ENCODE measurements at regions not wholly inside any gene's neighbourhood (a gene's known extent, or its start where the extent isn't known, plus 50 kb on each side); places are given as distances from the start of the nearest gene placed in this dataset.

DNA sequence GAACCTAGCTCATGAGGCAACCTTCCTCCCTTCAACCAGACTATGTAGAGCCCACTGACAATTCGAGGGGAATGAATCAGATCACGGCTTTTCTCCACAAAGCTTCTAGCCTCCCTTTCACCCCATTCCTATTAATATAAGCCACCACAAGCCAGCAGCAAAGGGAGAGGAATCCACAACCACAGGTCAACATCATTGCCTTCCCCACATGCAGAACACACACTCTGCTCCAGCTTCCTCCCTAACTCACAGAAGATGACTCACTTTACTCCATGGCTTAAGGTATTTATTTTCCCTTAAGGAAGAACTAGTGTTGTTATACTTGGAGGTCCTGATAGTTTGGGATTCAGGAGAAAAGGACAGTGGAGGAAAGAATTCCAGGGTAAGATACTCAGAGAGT lies 272.2 kb downstream of the C1D start:
- no peaks in the 10 kb centered on the region for H3K9me3 Mint-ChIP-seq
- H3K27me3 Mint-ChIP-seq, result no peaks in the 10 kb centered on the region
- H3K27ac Mint-ChIP-seq, result no peak overlapping the region
- no peak overlapping the region for H3K4me3 Mint-ChIP-seq
- CTCF ChIA-PET, result no interaction called here
- no peaks in the 10 kb centered on the region for H3K4me1 Mint-ChIP-seq
- DNase-seq, result no peak
- POLR2A ChIA-PET, result no interaction called here
- H3K36me3 Mint-ChIP-seq (ENCODE audit: low read depth), result no peaks in the 10 kb centered on the region

DNA sequence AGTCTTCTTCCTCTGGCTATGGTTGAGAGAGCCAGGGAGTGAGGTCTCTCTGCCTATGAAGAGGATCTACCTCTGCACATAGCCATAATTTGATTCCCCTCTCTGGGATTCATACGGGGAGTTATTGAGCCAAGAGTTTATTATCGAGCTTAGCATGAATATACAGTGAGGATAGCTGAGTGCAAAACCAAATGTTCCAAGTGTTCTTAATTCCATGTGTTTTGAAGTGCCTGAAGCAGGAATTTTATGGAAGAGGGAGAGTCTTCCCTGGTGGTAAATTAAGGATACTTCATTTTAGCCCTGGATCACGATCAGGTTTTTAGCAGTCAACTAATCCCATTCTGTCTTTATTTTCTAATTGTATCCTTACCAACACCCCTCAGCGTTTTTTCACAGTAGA lies 270.6 kb downstream of the C1D start:
- no peak for DNase-seq
- no peaks in the 10 kb centered on the region for H3K9me3 Mint-ChIP-seq
- ChIA-PET CTCF (no interaction called here), POLR2A (no interaction called here)
- no peaks in the 10 kb centered on the region for H3K4me1 Mint-ChIP-seq
- no peak overlapping the region for H3K4me3 Mint-ChIP-seq
- no peak overlapping the region for H3K27ac Mint-ChIP-seq
- no peaks in the 10 kb centered on the region for H3K36me3 Mint-ChIP-seq (ENCODE audit: low read depth)
- H3K27me3 Mint-ChIP-seq, result no peaks in the 10 kb centered on the region

DNA sequence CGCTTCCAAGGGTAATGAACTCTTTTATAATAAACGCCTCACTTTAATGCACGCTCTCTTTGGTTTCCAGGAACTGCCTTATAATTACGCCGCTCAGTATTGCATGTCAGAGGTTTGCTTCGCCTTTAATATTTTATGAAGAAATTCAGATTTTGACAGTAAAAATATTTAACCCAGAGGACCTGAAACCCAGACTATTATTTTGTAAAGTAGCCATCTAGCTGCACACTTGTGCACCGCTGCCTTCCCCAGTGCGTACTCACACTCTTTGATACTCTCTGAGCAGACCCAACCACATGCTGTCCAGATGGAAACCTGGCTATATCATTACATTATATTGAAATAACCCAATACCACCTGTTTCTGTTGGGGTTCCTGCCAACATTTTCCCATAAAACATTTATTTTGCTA lies 270.1 kb downstream of the C1D start:
- H3K36me3 Mint-ChIP-seq (ENCODE audit: low read depth), result no peaks in the 10 kb centered on the region
- peaks cover 2% of the 10 kb centered on the region for H3K27me3 Mint-ChIP-seq
- H3K4me1 Mint-ChIP-seq, result no peaks in the 10 kb centered on the region
- ChIA-PET POLR2A (no interaction called here), CTCF (no interaction called here)
- no peak overlapping the region for H3K4me3 Mint-ChIP-seq
- DNase-seq, result no peak
- no peak overlapping the region for H3K27ac Mint-ChIP-seq
- H3K9me3 Mint-ChIP-seq, result no peaks in the 10 kb centered on the region

DNA sequence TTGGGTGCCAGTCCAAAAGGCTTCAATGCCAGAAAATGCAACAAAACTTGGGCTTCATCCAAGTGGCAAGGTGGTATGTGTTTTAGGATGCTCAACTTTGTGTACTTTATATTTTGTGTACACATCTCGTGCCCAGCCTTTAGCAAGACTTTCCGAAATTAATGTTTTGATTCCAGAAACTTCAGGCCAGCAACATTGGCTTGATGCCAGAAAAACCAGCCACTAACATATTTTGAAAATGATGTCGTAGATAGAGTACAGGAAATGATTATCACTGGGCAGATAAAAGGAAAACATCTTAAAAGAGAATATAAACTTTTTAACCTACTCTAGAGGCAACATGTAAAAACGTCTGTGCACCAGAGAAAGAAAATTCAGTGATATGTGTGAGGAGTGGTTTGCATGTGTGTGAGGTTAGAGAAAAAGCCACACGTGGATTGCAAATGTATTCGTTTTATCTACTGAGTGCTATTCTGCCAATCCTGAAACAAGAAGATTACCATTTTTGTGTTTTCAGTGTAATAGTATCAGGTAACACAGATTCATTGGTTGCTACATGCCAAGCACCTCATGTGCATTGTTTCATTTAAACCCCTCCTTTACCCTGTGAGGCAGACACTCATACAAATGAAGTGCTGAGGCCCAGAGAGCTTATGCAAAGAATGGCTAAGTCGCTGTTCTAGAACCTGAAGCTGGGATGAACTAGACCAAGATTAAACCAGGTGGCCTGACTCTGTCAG lies 264.8 kb downstream of the C1D start:
- no peak for DNase-seq
- H3K36me3 Mint-ChIP-seq (ENCODE audit: low read depth), result no peaks in the 10 kb centered on the region
- no peak overlapping the region for H3K27ac Mint-ChIP-seq
- no peak overlapping the region for H3K4me3 Mint-ChIP-seq
- H3K4me1 Mint-ChIP-seq, result no peaks in the 10 kb centered on the region
- peaks cover 2% of the 10 kb centered on the region for H3K27me3 Mint-ChIP-seq
- CTCF ChIA-PET, result no interaction called here
- POLR2A ChIA-PET, result no interaction called here
- no peaks in the 10 kb centered on the region for H3K9me3 Mint-ChIP-seq

DNA sequence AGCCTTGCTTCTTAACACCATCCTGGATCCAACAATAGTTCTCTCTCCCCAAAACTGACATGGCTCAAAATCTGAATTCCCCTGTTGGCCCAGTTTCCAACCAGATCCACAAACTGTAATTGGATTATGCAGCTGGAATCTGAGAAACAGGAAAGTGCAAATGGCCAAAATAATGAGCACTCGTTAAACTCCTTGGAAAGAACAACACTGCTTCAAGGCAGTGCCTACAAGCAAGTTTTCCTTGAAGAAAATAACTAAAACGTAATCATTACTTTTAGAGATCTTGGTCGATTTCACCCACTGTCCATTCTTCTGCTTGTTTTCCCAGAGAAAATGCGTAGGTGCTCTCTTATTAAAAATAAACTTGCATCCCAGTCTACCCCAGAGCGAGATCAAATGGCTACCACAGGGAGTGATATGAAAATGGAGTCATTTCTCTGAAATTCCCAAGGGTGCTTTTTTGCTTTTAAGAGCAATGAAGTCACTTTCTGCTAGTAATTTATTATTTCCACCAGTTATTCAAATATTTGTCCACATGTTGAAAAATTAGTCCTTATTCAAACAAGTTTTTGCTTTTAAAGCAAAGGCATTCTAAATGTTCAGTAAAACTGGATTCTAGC lies 264.2 kb downstream of the C1D start:
- no peak for DNase-seq
- peaks cover 2% of the 10 kb centered on the region for H3K27me3 Mint-ChIP-seq
- no peak overlapping the region for H3K27ac Mint-ChIP-seq
- ChIA-PET POLR2A (no interaction called here), CTCF (no interaction called here)
- H3K4me1 Mint-ChIP-seq, result no peaks in the 10 kb centered on the region
- no peak overlapping the region for H3K4me3 Mint-ChIP-seq
- no peaks in the 10 kb centered on the region for H3K36me3 Mint-ChIP-seq (ENCODE audit: low read depth)
- no peaks in the 10 kb centered on the region for H3K9me3 Mint-ChIP-seq

DNA sequence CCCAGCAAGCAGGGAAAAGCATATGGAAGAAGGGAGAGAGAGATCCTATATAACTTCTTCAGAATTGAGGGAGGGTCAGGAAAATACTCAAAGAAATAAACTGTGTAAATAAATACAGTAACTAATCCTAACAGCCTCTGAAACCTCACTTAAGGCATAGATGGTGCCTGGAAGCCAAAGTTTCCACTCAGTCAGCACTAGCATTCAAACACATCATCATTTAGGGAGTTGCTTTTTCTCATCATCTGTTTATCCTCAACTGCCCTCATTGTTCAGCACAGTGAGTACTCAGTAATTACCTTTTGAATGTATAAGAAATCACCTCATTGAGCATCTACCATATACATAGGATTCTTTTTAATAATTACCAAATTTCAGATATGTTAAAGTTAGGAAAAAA lies 262.9 kb downstream of the C1D start:
- H3K4me3 Mint-ChIP-seq, result no peak overlapping the region
- H3K9me3 Mint-ChIP-seq, result no peaks in the 10 kb centered on the region
- H3K27me3 Mint-ChIP-seq, result peaks cover 2% of the 10 kb centered on the region
- POLR2A ChIA-PET, result no interaction called here
- no peaks in the 10 kb centered on the region for H3K4me1 Mint-ChIP-seq
- DNase-seq, result no peak
- no peak overlapping the region for H3K27ac Mint-ChIP-seq
- no peaks in the 10 kb centered on the region for H3K36me3 Mint-ChIP-seq (ENCODE audit: low read depth)
- CTCF ChIA-PET, result no interaction called here

DNA sequence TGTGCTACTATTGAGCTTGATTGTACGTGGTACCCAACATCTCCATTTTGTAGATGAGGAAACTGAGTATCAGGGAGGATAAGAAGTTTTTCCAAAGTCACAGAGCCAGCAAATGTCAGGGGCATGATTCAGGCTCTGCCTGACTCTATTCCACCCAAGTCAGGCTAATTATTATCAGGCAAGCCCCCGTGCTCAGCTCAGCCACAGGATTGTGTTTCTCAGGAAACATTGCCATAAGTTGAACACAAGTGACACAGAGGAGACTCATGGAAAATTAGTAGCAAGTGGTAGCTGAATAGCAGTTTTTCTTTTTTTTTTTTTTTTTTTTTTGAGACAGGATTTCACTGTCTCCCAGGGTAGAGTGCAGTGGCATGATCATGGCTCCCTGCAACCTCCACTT lies 260.5 kb downstream of the C1D start:
- Mint-ChIP-seq H3K4me3 (no peak overlapping the region), H3K27ac (no peak overlapping the region), H3K9me3 (no peaks in the 10 kb centered on the region), H3K27me3 (peaks cover 2% of the 10 kb centered on the region), H3K36me3 (ENCODE audit: low read depth) (no peaks in the 10 kb centered on the region), H3K4me1 (no peaks in the 10 kb centered on the region)
- no peak for DNase-seq
- ChIA-PET CTCF (no interaction called here), POLR2A (no interaction called here)

DNA sequence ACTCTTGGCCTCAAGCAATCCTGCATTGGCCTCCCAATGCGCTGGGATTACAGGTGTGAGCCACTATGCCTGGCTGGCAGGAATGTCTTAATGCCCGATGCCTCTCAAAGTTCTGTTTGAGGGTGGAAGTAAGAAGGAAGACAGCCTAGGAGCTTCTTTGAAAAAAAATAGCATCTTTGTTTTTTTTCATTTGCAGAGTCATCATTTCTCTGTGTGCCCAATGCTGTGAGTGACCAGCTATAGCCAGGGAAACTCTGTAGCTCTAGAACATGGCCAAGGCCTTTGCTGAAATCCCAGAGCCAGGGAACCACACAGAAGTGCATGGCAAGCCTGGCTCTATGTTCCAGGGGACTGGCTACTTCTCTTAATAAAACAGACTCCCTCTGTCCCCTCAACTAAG lies 260.0 kb downstream of the C1D start:
- no peaks in the 10 kb centered on the region for H3K4me1 Mint-ChIP-seq
- no peaks in the 10 kb centered on the region for H3K36me3 Mint-ChIP-seq (ENCODE audit: low read depth)
- no peak for DNase-seq
- no peaks in the 10 kb centered on the region for H3K9me3 Mint-ChIP-seq
- POLR2A ChIA-PET, result no interaction called here
- H3K27ac Mint-ChIP-seq, result no peak overlapping the region
- H3K4me3 Mint-ChIP-seq, result no peak overlapping the region
- no peaks in the 10 kb centered on the region for H3K27me3 Mint-ChIP-seq
- CTCF ChIA-PET, result no interaction called here

DNA sequence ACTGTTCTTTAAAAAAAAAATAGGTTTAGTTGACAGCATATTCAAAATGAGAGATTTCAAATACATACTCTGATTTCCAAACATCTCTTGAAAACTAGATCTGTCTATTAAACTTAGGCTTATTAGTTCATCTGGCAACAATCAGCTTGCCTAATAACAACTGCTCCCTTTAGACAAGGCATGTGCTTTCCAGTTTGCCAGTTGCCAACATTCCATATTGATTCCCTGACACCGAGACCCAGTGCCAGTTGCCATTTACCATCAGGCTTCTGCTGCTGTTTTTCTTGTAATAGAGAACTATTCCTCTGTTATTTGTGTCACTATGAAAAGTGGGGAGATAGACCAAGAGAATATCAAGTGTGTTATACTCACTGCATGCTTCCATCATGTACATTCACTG lies 256.0 kb downstream of the C1D start:
- CTCF ChIA-PET, result no interaction called here
- no peak for DNase-seq
- no peak overlapping the region for H3K4me3 Mint-ChIP-seq
- H3K36me3 Mint-ChIP-seq (ENCODE audit: low read depth), result no peaks in the 10 kb centered on the region
- H3K27me3 Mint-ChIP-seq, result no peaks in the 10 kb centered on the region
- H3K4me1 Mint-ChIP-seq, result no peaks in the 10 kb centered on the region
- no peak overlapping the region for H3K27ac Mint-ChIP-seq
- POLR2A ChIA-PET, result no interaction called here
- H3K9me3 Mint-ChIP-seq, result no peaks in the 10 kb centered on the region

DNA sequence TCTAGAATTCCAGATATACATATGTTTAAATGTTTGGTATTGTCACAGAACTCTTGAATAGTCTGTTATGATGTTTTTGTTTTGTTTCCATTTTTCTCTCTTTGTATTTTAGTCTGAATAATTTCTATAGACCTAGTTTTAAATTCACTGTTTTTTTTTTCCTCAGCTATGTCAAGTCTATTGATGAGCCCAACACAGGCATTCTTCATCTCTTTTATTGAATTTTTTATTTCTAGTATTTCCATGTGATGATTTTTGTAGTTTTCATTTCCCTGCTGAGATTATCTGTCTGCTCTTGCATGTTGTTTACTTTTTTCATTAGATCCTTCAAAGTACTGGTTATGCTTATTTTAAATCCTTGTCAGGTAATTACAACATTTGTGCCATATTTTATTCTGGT lies 254.7 kb downstream of the C1D start:
- DNase-seq, result no peak
- no peaks in the 10 kb centered on the region for H3K9me3 Mint-ChIP-seq
- no peak overlapping the region for H3K27ac Mint-ChIP-seq
- ChIA-PET POLR2A (no interaction called here), CTCF (no interaction called here)
- H3K27me3 Mint-ChIP-seq, result no peaks in the 10 kb centered on the region
- no peaks in the 10 kb centered on the region for H3K36me3 Mint-ChIP-seq (ENCODE audit: low read depth)
- H3K4me3 Mint-ChIP-seq, result no peak overlapping the region
- no peaks in the 10 kb centered on the region for H3K4me1 Mint-ChIP-seq

DNA sequence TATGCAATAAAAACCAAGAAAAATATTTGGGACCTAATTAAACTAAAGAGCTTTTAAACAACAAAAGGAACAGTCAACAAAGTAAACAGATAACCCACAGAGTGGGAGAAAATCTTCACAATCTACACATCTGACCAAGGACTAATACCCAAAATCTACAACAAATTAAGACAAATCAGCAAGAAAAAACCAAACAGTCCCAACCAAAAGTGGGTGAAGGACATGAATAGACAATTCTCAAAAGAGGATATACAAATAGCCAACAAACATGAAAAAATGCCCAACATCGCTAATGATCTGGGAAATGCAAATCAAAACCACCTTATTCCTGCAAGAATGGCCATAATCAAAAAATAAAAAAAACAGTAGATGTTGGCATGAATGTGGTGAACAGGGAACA lies 250.1 kb downstream of the C1D start:
- H3K27ac Mint-ChIP-seq, result no peak overlapping the region
- no peaks in the 10 kb centered on the region for H3K9me3 Mint-ChIP-seq
- no peaks in the 10 kb centered on the region for H3K27me3 Mint-ChIP-seq
- no peaks in the 10 kb centered on the region for H3K4me1 Mint-ChIP-seq
- POLR2A ChIA-PET, result no interaction called here
- H3K36me3 Mint-ChIP-seq (ENCODE audit: low read depth), result no peaks in the 10 kb centered on the region
- no peak for DNase-seq
- CTCF ChIA-PET, result no interaction called here
- no peak overlapping the region for H3K4me3 Mint-ChIP-seq

DNA sequence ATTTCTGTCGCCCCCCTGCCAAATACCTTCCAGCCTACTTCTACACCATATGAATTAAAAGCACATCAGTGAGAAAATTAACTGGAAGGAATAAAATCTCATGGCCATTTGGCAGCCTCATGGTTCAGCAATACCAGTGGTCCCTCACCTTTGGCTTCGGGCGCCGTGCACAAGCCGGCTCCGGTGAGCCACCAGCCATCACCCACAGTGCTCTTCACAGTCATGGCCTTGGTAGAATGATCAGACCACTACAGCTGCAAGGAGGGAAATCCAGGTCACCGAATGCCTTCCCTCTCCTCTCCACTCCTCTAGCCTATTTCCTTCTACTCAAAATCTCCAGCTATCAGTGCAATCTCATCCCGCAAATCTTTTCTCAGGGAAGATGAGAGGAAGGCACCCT lies 239.1 kb downstream of the C1D start:
- no peaks in the 10 kb centered on the region for H3K27me3 Mint-ChIP-seq
- CTCF ChIA-PET, result no interaction called here
- peaks cover 4% of the 10 kb centered on the region for H3K9me3 Mint-ChIP-seq
- POLR2A ChIA-PET, result no interaction called here
- DNase-seq, result no peak
- no peak overlapping the region for H3K4me3 Mint-ChIP-seq
- H3K36me3 Mint-ChIP-seq (ENCODE audit: low read depth), result no peaks in the 10 kb centered on the region
- no peaks in the 10 kb centered on the region for H3K4me1 Mint-ChIP-seq
- H3K27ac Mint-ChIP-seq, result no peak overlapping the region

DNA sequence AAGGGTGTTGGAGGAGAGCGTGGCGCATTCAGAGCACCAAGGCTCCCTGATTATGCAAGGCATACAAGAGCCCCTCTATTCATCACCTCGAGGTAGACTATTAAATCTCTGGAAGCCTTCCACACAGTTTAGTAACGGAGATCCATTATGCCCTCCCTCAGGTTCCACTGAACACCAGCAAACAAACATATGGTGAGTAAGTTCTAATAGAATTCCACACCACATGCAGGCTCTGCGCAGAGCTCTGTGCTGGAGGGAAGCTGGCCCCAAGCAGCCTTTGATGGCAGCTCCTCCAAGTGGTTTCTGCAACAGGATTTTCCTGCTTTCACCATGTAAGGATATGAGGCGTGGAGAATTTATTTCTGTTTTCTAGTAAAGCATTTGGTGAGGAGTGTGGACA lies 238.6 kb downstream of the C1D start:
- POLR2A ChIA-PET, result no interaction called here
- DNase-seq, result no peak
- CTCF ChIA-PET, result no interaction called here
- Mint-ChIP-seq H3K27me3 (no peaks in the 10 kb centered on the region), H3K27ac (no peak overlapping the region), H3K36me3 (ENCODE audit: low read depth) (no peaks in the 10 kb centered on the region), H3K9me3 (peaks cover 4% of the 10 kb centered on the region), H3K4me3 (no peak overlapping the region), H3K4me1 (no peaks in the 10 kb centered on the region)

DNA sequence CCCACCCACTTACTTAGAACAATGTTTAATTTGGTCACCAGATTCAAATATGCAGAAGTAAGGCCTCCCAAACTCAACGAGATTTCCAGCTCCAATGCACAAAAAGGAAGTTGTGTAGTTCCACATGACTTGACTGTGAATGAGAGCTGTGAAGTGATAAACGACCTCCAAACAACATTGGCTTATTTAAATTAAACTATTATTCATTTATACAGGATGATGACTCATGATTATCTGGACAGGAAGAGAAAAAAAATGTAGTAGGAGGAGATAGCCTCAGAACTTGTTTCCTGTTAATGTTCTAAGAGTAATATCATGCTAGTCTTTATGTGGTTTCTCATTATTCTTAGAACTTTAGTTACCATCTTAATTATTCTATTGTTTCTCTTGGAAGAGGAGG lies 237.3 kb downstream of the C1D start:
- Mint-ChIP-seq H3K9me3 (peaks cover 4% of the 10 kb centered on the region), H3K36me3 (ENCODE audit: low read depth) (no peaks in the 10 kb centered on the region), H3K4me3 (no peak overlapping the region), H3K27me3 (no peaks in the 10 kb centered on the region), H3K4me1 (no peaks in the 10 kb centered on the region), H3K27ac (no peak overlapping the region)
- CTCF ChIA-PET, result no interaction called here
- no peak for DNase-seq
- POLR2A ChIA-PET, result no interaction called here
